ENCODE measurements at regions not wholly inside any gene's neighbourhood (a gene's known extent, or its start where the extent isn't known, plus 50 kb on each side); places are given as distances from the start of the nearest gene placed in this dataset.

DNA sequence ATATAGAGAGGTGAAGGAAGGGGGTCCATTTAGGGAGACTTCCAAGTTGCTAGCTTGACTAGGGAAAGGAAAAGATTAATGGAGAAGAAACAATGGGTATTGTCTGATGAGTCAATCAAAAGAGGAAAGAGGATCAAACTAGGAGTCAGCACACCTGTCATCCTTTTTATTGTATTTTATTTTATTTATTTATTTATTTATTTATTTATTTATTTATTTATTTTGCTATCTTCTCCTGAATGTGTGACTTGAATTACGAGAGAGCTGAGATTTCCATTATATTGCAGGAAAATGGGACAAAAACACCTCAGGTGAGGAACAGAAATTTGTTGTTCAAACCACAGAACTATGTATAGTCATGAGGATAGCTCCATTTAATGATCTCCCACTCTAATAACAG lies 58.9 kb downstream of the NUDT11 start:
- DNase-seq: no peak

DNA sequence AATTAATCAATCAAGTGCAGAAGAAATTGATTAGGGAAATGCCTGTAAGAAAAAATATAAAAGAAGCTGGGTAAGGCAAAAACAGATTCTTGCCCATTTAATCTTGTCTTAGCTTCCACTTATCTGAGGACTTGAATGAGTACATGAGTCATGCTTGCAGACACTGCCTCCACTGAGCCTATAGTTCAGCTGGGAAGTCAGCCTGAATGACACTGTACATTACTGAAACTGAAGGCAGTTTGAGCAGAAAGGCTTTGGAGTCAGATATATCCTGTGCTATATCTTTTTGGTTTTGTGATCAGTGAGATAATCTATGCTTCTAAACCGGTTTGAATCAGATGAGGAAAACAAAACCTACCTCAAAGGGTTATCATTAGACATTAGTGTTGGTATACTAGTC lies 61.3 kb downstream of the NUDT11 start:
- DNase-seq: no peak

DNA sequence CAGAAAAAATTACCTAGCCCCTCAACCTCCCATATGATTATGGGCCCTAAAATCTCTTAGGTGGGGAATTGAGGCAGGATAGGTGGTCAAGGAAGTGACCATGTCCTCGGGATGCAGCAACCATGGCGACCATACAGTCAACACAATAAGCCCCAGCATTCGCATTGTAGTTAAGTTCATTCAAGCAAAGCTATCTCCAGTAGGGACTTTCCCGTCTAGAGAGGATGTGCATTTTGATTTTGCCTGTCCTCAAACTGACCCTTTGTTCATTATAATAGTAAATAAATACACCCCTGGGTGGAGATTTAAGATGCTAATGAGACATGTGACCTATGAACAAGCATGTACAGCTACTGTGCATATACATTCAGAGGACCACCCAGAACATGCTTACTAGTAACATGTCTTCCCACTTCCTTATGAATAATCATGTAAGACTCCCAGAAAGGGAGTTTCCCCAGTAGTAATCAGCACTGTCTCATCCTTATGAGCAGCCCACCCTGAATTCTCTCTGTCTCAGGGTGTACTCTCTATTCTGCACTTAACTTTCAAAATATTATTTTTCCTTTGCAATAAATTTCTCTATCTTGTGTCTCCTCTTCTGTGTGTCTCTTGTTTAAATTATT lies 74.3 kb downstream of the NUDT11 start:
- DNase-seq: no peak

DNA sequence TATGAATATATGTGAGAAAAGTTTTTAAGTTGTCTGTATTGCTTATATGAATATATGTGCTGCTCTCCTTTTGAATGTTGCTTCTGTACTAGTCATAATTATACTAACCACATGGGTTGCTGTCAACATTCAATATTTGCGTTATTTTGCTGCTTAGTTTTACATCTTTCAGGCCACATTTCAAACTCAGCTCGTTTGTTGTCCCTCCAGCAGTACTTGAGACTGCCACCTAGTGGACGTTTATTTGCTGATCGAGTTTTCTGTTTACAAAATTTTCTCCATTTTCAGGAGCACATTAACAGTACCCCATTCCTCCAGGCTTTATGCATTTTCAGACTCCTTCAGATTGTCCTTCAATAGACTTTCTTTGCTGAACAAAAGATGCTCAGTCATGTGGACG lies 75.8 kb downstream of the NUDT11 start:
- peak; percentile 13 for DNase-seq

DNA sequence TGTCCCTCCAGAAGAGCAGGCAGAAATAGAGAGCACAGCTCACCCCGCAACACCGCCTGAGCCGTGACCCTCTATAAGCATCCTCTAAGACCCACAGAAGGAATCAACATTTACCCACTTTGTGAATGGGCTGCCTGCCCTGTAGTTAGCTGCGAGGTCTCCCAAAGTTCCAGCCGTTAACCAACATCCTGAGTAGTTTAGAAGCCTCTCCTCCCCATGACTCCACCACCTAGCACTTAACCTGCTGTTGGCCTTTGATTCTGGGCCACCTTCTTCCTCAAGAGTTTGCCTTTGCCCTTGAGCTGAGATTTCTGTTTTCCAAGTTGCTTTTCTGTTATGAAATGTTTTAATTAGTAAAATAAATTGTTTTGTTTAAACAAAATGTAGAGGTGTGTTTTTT lies 75.8 kb downstream of the NUDT10 start:
- no peak for DNase-seq

DNA sequence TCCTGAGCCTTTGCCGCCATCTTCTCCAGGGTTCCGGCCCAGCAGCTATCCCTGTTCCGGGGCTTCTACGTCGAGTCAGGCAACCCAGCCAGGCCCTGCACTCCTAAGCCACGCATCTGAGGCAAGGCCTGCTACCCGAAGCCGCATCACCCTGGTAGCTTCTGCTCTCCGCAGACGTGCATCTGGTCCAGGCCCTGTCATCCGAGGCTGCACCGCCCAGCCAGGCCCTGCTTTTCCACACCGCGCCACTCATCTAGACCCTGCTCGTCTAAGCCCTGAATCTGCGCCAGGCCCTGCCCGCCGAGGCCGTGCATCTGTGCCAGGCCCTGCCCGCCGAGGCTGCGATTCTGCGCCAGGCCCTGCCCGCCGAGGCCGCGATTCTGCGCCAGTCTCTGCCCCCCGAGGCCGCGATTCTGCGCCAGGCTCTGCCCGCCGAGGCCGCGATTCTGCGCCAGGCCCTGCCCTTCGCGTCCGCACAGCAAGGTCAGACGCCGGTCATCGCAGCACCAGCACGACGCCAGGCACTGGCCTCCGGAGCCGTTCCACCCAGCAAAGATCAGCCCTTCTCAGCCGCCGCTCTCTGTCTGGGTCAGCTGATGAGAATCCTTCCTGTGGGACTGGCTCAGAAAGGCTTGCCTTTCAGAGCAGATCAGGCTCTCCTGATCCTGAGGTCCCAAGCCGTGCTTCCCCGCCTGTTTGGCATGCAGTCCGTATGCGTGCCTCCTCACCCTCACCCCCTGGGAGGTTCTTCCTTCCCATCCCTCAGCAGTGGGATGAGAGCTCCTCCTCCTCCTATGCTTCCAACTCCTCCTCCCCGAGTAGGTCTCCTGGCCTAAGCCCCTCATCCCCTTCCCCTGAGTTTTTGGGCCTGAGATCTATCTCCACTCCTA lies 75.1 kb downstream of the NUDT10 start:
- DNase-seq: no peak

DNA sequence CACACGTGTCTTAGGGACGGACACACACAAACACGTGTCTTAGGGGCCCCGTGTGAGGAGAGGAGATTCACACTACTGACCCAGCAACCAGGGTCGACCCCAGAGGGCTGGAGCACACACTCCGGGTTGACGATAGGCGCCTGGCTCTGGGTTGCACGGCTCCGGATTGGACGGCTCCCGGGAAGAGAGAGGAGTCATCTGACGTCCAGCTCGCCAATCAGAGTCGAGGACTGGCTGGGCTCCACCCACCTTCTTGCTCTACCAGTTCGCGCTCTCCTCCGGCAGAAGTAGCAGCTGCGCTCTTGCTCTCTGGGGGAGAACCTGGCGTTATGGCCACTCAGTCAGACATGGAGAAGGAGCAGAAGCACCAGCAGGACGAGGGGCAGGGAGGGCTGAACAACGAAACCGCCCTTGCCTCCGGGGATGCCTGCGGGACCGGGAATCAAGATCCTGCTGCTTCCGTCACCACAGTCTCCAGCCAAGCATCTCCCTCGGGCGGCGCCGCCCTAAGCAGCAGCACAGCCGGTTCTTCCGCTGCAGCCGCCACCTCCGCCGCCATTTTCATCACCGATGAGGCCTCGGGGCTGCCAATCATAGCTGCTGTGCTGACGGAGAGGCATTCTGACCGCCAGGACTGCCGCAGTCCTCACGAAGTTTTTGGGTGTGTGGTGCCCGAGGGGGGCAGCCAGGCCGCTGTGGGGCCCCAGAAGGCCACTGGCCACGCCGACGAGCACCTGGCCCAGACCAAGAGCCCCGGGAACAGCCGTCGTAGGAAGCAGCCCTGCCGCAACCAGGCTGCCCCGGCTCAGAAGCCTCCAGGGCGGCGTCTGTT lies 74.3 kb downstream of the NUDT10 start:
- no peak for DNase-seq

DNA sequence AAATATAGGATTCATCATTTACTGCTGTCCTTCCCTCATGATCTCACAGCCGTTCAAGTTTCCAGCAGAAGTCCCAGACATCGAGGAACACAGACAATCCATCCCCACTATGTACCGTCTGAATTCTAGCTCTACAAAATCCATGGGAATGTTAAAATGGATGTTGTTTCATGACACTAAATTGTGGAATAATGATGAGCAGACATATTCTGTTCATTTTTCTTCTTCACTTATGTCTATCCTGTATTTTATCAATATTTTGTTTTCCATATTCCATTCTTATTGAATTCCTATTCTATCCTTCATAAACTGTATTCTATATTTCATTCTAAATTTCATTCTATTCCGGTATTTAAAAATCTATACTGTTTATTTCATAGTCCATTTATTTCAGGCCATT lies 71.8 kb downstream of the NUDT10 start:
- no peak for DNase-seq

DNA sequence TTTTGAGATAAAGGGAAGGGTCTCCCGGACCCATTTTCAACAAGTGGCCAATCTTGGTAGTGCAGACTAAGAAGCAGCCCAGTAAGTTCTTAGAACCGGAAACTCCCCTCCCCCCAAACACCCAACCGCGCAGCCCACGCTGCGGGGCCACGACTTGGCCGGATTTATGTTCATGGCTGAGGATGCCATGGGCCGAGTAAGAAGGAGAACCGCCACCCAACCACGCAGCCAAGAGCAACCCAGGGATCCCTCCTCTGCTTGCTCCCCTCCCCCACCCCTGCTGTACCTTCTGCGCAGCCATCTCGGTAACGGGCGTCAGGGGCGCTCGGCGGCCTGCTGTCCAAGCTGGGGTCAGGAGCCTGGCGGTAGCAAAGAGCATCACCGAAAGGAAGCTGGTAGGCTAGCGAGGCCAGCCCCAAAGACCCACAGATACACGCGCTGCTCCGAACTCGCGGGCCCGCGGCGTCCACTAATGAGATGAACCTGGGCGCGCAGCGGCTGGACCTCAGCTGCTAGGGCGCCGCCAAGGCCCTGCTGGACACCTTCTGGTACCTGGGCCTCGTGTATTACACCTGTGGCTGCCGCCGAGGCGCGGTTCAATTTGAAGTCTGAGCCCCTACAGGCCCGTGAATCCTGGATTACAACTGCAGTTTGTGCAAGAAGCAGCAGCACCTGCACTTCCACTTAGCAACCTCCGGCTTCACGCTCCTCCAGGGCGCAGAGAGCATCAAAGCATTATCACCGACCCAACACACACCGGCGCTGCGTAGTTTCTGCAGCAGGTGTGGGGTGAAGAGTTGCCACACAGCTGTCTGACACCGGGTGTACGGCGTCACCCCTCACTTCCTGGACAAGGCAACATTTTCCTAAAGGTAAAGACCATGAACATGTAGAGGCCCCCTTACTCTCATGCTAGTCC lies 63.4 kb downstream of the NUDT10 start:
- DNase-seq: no peak

DNA sequence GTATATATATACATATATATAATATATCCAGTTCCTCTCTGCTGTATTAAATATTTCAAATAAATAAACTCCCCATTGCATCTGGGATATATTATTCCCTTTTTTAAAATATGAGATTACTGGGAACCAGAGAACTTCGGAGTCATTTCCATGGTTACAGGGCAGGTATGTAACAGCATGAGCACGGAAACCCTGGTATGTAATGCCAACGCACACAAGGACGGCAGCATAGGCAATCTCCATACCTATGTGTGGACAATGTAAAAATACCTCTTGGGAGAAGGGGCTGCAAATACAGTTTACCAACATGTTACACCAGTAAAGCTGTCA lies 62.8 kb downstream of the NUDT10 start:
- no peak for DNase-seq
